HG03039 (cell line): ENCODE measurements at regions not wholly inside any gene's neighbourhood (a gene's known extent, or its start where the extent isn't known, plus 50 kb on each side); places are given as distances from the start of the nearest gene placed in this dataset.

Experiments used
- ATAC-seq: cut with Tn5 transposase; IDR thresholded peaks from one replicate; pipeline ENCODE4 v1.9.1; 2021; ENCODE audit warnings: mild to moderate bottlenecking, moderate library complexity; ENCODE audit not compliant: unreplicated experiment

GRCh38 chr6:16078064-16078463 is 50.8 kb upstream of the MYLIP start:
- no peak for ATAC-seq

GRCh38 chr6:16069671-16070070 is 59.2 kb upstream of the MYLIP start:
- ATAC-seq: no peak

- no peak for ATAC-seq
These were observed 59.7 kb upstream of the MYLIP start for GRCh38 chr6:16069222-16069621.

- ATAC-seq: no peak
These were observed 61.3 kb upstream of the MYLIP start for GRCh38 chr6:16067568-16067967.

GRCh38 chr6:16064671-16065072 is 64.2 kb upstream of the MYLIP start:
- ATAC-seq: no peak

- ATAC-seq: no peak
These were observed 65.3 kb upstream of the MYLIP start for GRCh38 chr6:16063580-16063979.

GRCh38 chr6:16061818-16062217 is 67.1 kb upstream of the MYLIP start:
- no peak for ATAC-seq

GRCh38 chr6:16060039-16060438 is 68.8 kb upstream of the MYLIP start:
- no peak for ATAC-seq

GRCh38 chr6:16059496-16059895 is 69.4 kb upstream of the MYLIP start:
- no peak for ATAC-seq

GRCh38 chr6:16058929-16059345 is 69.9 kb upstream of the MYLIP start:
- ATAC-seq: no peak

- no peak for ATAC-seq
These were observed 70.5 kb upstream of the MYLIP start for GRCh38 chr6:16058201-16058928.

- no peak for ATAC-seq
These were observed 71.4 kb upstream of the MYLIP start for GRCh38 chr6:16057446-16057845.

- no peak for ATAC-seq
These were observed 72.5 kb upstream of the MYLIP start for GRCh38 chr6:16056263-16056870.

- ATAC-seq: no peak
These were observed 73.0 kb upstream of the MYLIP start for GRCh38 chr6:16055852-16056251.

- ATAC-seq: no peak
These were observed 79.7 kb upstream of the MYLIP start for GRCh38 chr6:16049168-16049567.

GRCh38 chr6:16048221-16048620 is 80.7 kb upstream of the MYLIP start:
- ATAC-seq: no peak

GRCh38 chr6:16047435-16047990 is 81.4 kb upstream of the MYLIP start:
- no peak for ATAC-seq

- no peak for ATAC-seq
These were observed 83.6 kb upstream of the MYLIP start for GRCh38 chr6:16045238-16045637.

- ATAC-seq: no peak
These were observed 84.7 kb upstream of the MYLIP start for GRCh38 chr6:16044211-16044643.

- peak; percentile 66 for ATAC-seq
These were observed 85.4 kb upstream of the MYLIP start for GRCh38 chr6:16043171-16044135.

GRCh38 chr6:16042751-16043150 is 86.1 kb upstream of the MYLIP start:
- no peak for ATAC-seq
